Peyer's patch (tissue), 4 donors: ENCODE measurements at regions not wholly inside any gene's neighbourhood (a gene's known extent, or its start where the extent isn't known, plus 50 kb on each side); places are given as distances from the start of the nearest gene placed in this dataset.

Experiments used
- DNase-seq, 3 donors: peaks; one replicate each; pipeline ENCODE4 v3.0.0-alpha.2; 2017 to 2019
- H3K27ac ChIP-seq, 4 donors: fragments of 200-600 bp; sonication (generic); one replicate each; pipeline ENCODE4 v1.5.1; 2016 to 2019
- H3K27me3 ChIP-seq, 2 donors: fragments of 200-600 bp; sonication (generic); one replicate each; pipeline ENCODE4 v1.5.1; 2019
- H3K36me3 ChIP-seq, 3 donors: fragments of 200-600 bp; sonication (generic); one replicate each; pipeline ENCODE4 v1.5.1; 2016 to 2019
- H3K4me1 ChIP-seq, 4 donors: fragments of 200-600 bp; sonication (generic); one replicate each; pipeline ENCODE4 v1.5.1; 2016 to 2019
- H3K4me3 ChIP-seq, 4 donors: fragments of 200-600 bp; sonication (generic); 1 replicate in 3 of 4; 2 replicates in 1 of 4; pipeline ENCODE4 v1.5.1; 2016 to 2019; ENCODE audit warnings: mild to moderate bottlenecking in 1 of 4
- H3K9me3 ChIP-seq, 4 donors: fragments of 200-600 bp; sonication (generic); one replicate each; pipeline ENCODE4 v1.5.1; 2016 to 2019; ENCODE audit warnings: mild to moderate bottlenecking in 1 of 4
- POLR2A ChIP-seq, 2 donors: fragments of 450-650 bp; IDR thresholded peaks; one replicate each; pipeline ENCODE4 v1.5.1; 2017; ENCODE audit warnings: antibody characterized with exemption in 2 of 2, mild to moderate bottlenecking in 2 of 2, moderate library complexity in 2 of 2
- TF ChIP-seq, protein P1 (sequence below), 6 experiments: fragments of 450-650 bp in 4 of 6; fragments of 200-600 bp in 2 of 6; sonication (generic) in 1 of 6; IDR thresholded peaks; one replicate each; pipeline ENCODE4 v1.5.1; 2017 to 2019; ENCODE audit warnings: antibody characterized with exemption in 6 of 6, mild to moderate bottlenecking in 3 of 6, moderate library complexity in 1 of 6

DNA sequence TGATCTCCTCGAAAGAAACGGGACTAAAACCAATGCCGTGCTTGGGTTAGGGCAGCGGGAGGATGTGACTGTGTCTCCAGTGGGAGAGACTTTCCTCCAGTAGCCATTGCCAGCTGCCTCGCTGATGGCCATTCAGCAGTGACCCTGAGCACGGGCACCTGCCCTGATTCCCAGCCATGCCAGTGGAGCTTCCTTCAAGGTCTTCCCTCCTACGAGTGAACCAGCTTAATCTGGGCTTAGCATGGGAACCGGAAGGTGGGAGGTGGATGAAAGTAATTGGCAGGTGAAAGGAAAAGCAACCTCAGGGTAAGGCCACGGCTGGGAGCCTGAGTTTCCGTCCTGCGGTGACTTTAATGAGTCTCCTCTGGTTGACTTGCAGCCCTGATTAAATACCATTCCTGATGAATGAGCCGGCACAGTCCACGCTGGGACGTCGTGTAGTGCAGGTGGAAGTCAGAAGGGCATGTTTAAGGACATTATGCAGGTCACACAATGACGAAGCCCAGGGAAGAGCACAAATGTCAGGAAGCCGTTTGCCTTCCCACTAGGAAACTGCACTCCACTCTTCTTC is 813.5 kb downstream of the QKI start:
- Histone ChIP-seq H3K9me3 (no peaks in the 10 kb centered on the region), H3K36me3 (no peaks in the 10 kb centered on the region), H3K27ac (no peak overlapping the region), H3K4me3 (no peak overlapping the region), H3K4me1 (no peaks in the 10 kb centered on the region), H3K27me3 (no peaks in the 10 kb centered on the region)
- TF ChIP-seq POLR2A (IDR thresholded peaks at IDR 0.05): no peak
- TF ChIP-seq, protein P1, sequence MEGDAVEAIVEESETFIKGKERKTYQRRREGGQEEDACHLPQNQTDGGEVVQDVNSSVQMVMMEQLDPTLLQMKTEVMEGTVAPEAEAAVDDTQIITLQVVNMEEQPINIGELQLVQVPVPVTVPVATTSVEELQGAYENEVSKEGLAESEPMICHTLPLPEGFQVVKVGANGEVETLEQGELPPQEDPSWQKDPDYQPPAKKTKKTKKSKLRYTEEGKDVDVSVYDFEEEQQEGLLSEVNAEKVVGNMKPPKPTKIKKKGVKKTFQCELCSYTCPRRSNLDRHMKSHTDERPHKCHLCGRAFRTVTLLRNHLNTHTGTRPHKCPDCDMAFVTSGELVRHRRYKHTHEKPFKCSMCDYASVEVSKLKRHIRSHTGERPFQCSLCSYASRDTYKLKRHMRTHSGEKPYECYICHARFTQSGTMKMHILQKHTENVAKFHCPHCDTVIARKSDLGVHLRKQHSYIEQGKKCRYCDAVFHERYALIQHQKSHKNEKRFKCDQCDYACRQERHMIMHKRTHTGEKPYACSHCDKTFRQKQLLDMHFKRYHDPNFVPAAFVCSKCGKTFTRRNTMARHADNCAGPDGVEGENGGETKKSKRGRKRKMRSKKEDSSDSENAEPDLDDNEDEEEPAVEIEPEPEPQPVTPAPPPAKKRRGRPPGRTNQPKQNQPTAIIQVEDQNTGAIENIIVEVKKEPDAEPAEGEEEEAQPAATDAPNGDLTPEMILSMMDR (IDR thresholded peaks at IDR 0.05): no peak
- DNase-seq: no peak

DNA sequence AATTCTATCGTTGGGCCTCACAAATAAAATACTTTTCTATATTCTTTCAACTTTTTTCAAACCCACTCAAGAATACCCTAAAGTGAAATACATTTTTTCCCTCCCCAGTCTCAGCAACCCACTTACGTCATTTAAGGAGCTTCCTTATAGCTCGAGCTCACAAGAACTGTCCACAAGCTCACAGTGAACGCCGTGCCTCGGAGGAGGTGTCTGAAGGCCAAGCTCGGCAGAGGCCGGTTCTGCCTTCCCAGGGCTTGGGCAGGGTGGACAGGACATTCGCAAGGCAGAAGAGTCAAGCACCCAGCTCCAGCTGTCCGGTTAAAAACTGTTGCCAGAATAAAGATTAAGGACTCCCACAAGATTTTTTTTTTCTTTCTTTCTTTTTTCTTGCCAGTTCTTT is 802.3 kb downstream of the QKI start:
- no peak overlapping the region for H3K4me3 ChIP-seq
- H3K27ac ChIP-seq: no peak overlapping the region
- H3K9me3 ChIP-seq: no peaks in the 10 kb centered on the region
- no peaks in the 10 kb centered on the region for H3K27me3 ChIP-seq
- H3K4me1 ChIP-seq: no peaks in the 10 kb centered on the region
- no peak for DNase-seq
- TF ChIP-seq POLR2A (IDR thresholded peaks at IDR 0.05): no peak
- TF ChIP-seq, protein P1 (IDR thresholded peaks at IDR 0.05): no peak
- H3K36me3 ChIP-seq: no peaks in the 10 kb centered on the region

GRCh38 chr6:164216368-164216767 is 801.9 kb downstream of the QKI start:
- H3K27me3 ChIP-seq: no peaks in the 10 kb centered on the region
- no peak overlapping the region for H3K4me3 ChIP-seq
- DNase-seq: no peak
- no peaks in the 10 kb centered on the region for H3K36me3 ChIP-seq
- H3K9me3 ChIP-seq: no peaks in the 10 kb centered on the region
- TF ChIP-seq POLR2A (IDR thresholded peaks at IDR 0.05): no peak
- TF ChIP-seq, protein P1 (IDR thresholded peaks at IDR 0.05): no peak
- H3K4me1 ChIP-seq: no peaks in the 10 kb centered on the region
- H3K27ac ChIP-seq: no peak overlapping the region

DNA sequence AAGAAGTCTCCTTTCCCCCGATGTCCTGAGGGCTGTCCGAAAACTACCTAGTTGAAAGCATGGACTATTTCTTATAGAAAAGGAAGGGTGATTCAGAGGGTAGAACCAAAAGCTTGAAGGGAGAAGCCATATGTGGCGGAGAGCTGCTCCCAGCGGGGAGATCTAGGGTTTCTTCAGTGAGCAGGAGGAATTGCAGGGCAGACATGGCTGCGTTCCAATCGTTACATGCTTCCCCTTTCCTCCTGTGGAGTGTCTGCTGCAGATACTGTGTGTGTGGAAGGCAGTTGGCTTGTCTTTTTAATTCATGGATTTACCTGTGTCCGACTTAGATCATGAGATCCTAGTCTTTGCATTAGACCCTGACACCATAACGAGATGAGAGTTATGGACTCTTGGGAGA is 799.5 kb downstream of the QKI start:
- Histone ChIP-seq H3K9me3 (no peaks in the 10 kb centered on the region), H3K27me3 (no peaks in the 10 kb centered on the region)

DNA sequence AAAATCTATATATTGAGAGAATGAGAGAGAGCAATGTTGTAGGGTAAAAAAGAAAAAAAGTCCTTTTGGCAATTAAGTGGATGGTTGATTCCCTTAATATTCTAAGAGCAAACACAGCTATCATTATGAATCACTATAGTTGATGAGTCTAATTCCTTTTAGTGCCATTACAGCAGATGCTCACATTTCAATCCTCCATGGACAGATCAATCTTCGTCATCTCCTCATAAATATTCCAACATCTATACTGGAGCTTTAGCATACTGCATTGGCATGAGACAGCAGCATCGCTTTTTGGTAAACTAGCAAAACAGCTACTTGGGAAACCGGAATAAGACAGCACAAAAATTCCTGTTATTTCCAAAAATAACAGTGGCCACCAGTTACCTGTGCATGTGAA is 796.7 kb downstream of the QKI start:
- DNase-seq: no peak
- no peaks in the 10 kb centered on the region for H3K9me3 ChIP-seq
- no peak for TF ChIP-seq POLR2A (IDR thresholded peaks at IDR 0.05)
- TF ChIP-seq, protein P1 (IDR thresholded peaks at IDR 0.05): no peak
- H3K4me1 ChIP-seq: no peaks in the 10 kb centered on the region
- no peaks in the 10 kb centered on the region for H3K36me3 ChIP-seq
- no peak overlapping the region for H3K4me3 ChIP-seq
- no peaks in the 10 kb centered on the region for H3K27me3 ChIP-seq
- H3K27ac ChIP-seq: no peak overlapping the region

More for the DNA sequence above, 799.5 kb downstream of the QKI start:
- H3K36me3 ChIP-seq: no peaks in the 10 kb centered on the region
- H3K4me1 ChIP-seq: no peaks in the 10 kb centered on the region
- H3K27ac ChIP-seq: no peak overlapping the region
- H3K4me3 ChIP-seq: no peak overlapping the region
- TF ChIP-seq, protein P1 (IDR thresholded peaks at IDR 0.05): no peak
- no peak for TF ChIP-seq POLR2A (IDR thresholded peaks at IDR 0.05)
- DNase-seq: no peak

- DNase-seq: no peak
- H3K4me1 ChIP-seq: no peaks in the 10 kb centered on the region
- no peak overlapping the region for H3K27ac ChIP-seq
- no peaks in the 10 kb centered on the region for H3K36me3 ChIP-seq
- TF ChIP-seq POLR2A (IDR thresholded peaks at IDR 0.05): no peak
- TF ChIP-seq, protein P1 (IDR thresholded peaks at IDR 0.05): no peak
- no peaks in the 10 kb centered on the region for H3K9me3 ChIP-seq
- no peak overlapping the region for H3K4me3 ChIP-seq
- no peaks in the 10 kb centered on the region for H3K27me3 ChIP-seq
Measured at GRCh38 chr6:164210783-164211182, 796.3 kb downstream of the QKI start.
